GM21723 (cell line): ENCODE measurements at regions not wholly inside any gene's neighbourhood (a gene's known extent, or its start where the extent isn't known, plus 50 kb on each side); places are given as distances from the start of the nearest gene placed in this dataset.

ENCODE experiments used
- ATAC-seq: cut with Tn5 transposase; IDR thresholded peaks from one replicate; pipeline ENCODE4 v1.9.1; 2021; ENCODE audit warnings: mild to moderate bottlenecking, moderate library complexity; ENCODE audit not compliant: unreplicated experiment

DNA sequence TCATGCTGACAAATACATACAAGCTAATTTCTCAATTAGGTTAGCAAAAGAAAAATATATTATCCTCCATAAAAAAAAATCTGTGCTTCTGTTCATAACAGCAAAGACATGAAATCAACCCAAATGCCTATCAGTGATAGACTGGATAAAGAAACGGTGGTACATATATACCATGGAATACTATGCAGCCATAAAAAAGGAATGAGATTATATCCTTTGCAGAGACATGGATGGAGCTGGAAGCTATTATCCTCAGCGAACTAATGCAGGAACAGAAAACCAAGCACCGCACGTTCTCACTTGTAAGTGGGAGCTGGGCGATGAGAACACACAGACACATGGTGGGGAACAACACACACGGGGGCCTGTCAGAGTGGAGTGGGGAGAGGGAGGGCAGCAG lies 84.0 kb upstream of the PALMD start:
- ATAC-seq = no peak

DNA sequence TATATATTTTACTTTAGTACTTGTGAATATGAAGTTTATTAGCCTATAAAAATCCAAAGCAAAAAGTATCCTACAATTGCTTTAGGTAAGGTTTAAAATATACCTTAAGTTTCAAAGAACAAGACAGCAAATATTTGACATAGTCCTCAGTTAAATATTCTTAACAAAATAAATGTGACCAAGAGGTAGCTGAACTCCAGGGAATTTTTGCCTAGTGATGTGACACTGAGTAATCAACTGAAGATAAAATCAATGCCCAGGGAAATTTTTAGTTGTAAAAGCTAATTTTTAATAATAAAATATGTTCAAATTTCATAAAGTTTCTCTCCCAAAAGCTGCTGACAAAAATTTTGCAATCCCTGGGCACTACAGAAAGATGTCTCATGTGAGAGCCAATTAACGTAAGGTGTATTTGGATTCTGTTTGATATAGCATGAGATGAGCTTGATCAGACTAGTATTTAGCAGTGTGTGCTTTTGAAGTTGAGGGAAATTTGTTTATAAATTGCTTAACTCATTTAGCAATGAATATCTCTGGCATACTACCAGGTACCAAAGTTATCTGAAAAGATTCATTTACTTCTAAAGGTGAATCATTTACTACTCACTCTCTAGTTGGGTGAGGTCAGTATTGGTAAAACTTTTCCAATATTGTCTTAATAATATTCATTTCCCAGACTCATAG lies 80.2 kb upstream of the PALMD start:
- ATAC-seq = no peak

DNA sequence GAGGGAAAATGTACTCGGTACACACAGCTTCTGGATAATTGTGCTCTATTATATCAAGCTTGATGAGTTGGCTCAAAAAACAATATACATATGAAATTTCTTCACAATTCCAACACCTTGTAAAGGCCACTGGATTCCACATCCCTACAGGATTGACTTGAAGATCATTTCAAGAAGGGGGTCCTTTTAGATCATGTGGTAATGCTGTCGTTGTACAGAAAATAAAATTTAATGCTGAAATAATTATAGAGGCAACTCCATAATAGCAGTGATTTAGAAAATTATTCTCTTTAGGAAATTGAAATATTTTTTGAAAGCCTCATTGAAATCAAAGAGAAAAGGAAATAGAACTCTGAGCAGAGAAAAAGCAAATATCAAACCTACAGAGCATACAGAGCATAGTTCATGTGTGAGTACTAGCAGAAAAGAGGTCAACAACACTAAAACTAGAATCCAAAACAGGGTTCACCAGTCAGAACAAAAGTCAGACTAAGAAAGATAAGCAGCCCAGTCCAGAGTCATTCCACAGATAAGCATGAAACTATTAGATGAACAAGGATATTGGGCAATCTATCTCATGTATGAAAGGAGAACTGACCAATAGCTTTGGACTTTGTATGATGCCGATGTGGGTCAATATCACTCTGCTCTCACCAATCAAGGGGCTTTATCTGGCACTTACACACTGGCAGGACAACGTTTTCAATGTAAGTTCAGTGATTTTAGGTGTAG lies 79.5 kb upstream of the PALMD start:
- ATAC-seq = no peak

DNA sequence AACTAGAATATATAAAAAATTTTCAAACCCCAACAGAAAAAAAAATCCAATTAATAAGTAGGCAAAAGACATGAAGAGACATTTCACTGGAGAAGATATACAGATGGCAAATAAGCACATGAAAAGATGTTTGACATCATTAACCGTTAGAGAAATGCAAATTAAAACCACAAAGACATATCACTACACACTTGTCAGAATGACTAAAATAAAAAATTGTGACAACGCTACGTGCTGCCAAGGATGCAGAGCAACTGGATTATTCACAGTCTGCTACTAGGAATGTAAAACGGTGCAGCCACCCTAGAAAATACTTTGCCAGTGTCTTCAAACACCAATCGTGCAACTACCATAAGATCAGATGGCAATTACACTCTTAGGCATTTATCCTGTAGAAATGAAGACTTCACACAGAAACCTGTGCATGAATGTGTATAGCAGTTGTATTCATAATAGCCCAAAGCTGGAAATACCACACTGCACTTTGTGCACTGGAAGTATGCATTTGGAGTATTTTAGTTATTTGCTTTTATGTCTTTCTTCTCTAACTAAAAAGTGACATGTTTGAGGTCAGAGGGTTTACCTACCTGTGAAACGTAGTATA lies 75.3 kb upstream of the PALMD start:
- ATAC-seq = no peak

DNA sequence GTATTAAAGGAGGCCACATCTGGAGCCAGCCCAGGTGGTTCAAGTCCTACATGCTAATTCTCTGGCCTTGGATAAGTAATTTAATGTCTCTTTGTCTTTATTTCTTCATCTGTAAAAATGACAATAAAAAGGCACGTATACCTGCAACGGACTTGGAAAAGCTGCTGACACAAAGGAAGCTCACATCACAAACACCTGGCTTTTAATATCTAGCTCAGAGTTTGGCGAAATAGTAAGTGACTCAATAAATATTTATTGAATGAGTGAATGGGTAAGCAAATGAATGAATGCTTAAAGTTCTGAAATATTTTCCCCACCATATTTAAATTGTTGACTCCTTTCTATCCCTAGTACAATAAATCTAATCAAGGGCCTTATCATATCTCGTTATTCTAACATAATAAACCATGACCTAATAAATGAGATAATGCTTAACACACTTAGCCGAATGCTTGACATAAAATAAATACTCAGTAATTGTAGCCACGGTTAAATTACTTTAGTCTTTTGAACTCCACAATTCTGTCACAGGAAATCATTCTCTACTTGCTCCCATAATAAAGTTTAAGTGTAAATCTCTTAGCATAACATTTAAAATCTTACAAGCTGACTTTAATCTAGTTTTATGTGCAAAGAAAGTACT lies 74.7 kb upstream of the PALMD start:
- ATAC-seq = no peak

DNA sequence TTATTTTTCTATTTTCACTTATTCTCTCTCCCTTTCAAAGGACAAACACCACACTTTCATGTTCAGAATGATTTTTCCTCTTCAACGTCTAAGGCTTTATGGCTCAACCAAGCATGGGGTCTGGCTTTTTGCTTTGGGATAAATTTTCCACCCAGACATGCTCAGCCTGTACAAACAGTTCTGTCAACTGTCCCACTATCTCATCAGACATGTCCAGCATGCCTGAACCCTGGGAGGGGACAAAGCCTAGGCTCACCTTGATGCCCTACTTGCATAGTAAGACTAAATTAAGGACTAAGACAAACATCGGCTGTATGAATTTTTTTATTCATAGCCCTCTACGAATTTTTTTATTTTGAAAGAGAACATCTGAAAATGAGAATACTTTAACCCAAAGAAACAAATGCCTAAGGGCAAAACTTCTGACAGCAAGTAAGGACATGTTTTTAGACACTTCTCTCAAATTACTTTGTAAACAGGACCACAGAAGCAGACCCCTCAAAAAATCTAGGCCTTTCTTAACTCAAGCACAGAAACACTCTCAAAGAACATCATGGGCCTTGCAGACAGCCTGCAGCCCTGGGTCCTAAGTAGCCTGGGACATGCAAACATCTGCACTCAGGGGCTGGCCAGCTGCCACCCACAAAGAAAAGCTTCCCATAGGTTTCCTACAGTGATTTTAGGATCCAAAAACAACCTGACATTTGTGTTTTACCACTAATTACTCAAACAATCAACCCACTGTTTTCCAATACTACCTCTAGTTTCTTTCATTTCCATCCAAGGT lies 72.3 kb upstream of the PALMD start:
- no peak for ATAC-seq

DNA sequence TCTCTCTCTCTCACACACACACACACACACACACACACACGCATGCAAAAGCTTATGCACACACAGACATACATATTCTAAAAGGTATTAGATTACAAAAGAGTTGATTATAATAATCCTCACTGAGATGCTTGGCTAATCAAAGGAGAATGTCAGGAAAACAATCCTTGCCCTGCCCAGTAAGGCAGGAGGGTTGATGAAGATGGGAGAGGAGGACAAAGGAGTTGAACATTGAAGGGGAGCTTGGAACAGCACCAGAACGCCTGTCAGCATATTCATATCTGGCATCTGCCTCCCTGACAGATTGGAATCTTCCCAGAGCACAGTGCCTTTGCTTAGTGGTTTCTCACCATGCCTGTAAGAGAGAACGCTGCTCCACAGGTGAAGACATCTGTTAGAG lies 68.6 kb upstream of the PALMD start:
- no peak for ATAC-seq

DNA sequence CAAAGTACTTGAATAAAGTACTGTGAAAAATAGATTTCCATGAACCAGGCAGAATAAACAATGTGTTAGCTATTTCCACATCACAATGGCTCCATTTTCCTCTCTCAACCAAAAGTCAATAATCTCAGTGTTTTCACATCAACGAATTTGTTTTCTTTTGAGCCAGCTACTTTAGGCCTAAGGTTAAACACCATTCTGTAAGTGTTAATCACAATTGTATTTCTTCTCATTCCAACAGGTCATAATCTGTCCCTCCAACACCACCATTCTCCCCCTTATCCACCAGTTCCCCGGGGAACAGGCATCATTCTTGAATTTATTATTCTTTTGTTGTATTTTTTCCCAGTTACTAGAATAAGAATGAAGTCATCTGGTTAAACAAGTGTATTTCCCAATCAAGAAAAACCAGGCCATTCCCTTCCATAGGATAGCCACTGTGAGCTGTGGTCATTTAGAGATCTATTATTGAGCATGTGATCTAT lies 66.2 kb upstream of the PALMD start:
- ATAC-seq = no peak

DNA sequence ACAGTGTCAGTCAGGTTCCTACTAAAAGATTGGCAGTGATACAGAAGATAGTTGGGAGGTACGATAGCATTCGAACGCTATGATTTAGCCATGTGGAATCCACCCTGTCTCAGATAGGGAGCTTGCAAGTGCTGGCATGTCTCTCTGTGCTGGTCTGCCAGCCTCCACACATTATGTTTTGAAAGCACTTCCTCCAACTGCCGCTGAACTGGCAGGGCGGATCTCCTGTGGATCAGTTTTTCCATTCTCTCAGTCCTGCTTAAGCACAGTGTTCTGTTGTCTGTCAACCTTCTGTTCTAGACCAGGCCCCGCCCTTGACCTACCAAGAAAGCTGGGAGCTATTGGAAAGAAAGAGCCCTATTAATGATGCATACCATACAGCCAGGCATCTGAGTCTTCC lies 65.5 kb upstream of the PALMD start:
- no peak for ATAC-seq

DNA sequence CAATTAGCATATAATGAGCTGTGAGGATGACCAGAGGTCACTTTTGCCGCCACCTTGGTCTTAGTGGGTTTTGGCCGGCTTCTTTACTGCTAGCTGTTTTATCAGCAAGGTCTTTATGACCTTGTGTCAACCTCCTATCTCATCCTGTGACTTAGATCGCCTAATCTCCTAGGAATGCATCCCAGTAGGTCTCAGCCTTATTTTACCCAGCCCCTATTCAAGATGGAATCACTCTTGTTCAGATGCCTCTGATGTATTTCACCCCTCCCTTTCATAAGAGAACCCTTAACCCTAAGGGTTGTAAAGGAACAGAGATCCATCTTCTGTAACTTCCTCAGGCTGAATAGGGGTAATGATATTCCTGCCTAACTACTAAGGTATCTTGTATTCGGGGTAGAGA lies 58.9 kb upstream of the PALMD start:
- no peak for ATAC-seq

DNA sequence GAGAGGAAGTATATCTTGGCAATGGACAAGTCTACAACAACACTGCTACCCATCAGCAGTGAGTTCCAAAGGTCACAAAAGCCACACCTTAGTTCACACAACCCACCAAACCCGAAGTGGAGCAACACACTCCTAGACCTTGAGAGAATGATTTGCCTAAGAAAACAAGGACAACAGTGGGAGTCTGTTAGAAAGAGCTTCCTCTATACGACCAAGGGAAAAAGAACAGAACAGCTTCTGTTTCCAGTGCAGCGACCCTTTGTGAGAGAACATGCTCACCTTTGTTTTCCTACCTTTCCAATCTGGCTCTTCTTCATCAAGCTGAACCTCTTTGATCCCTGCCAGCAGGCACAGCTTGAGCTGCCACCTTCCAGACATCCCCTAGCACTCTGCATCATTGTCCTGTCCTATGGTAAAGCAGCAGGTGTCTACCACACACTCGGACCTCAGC lies 56.7 kb upstream of the PALMD start:
- ATAC-seq = no peak

DNA sequence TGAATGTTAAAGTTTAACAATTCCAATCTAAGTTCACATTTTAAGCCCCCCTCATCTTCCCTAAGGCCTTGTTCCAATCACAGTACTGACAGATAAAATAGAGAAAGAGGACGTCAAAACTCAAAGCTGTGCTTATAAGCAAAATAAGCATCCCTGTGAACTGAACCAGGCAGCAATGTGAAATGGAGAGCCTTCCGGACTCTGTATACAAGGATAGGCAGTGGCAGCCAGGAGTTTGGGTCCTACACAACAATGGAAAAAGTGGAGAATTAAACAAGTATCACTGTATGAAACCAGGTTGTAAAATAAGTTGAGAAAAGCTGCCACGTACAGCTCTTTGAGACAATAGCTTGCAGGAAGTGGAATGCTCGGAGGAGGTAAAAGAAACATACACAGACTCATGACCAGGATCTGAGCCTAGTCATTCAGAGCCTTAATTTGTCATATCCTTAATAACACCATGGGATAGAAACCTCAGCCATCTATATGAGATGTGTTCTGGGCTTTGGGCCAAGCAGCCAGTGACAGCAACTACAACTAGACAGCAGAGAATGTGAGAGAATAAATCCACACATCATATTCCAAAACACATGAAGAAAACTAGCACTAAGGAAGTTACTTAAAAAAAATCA lies 55.2 kb upstream of the PALMD start:
- no peak for ATAC-seq

DNA sequence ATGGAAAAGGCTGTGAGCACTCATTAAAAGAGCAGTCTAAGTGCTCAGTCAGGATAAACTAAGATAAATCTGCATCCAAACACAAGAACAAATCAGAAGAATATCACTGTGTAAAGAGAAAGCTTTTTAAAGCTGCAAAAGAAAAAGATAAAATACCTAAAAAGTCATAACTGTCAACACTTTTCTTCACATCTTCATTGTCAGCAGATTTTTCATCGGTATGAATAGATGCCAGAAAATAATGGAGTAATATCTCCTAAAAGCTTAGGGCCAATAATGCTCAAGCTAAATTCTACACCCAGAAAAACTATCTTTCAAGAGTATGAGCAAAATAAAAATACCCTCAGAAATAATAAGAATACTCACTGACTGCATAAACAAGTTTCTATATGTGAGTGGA lies 54.0 kb upstream of the PALMD start:
- no peak for ATAC-seq

DNA sequence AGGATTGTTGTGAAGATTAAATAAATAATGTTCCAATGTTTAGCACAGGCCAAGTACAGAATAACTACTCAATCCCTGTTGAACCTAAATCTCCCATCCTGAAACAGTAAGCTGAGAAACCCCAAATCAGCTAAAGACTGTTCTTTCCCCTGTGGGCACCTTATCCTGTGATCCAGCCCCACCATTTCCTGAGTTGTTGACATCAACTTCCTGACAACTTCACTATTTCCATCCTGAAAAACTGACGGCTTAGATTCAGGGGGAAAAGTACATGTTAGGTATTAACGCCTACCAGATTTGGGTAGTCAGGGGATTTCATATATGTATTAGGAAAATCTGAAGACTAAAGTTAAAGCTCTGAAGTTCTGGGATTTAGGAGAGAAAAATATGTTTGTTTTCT lies 51.7 kb upstream of the PALMD start:
- no peak for ATAC-seq

DNA sequence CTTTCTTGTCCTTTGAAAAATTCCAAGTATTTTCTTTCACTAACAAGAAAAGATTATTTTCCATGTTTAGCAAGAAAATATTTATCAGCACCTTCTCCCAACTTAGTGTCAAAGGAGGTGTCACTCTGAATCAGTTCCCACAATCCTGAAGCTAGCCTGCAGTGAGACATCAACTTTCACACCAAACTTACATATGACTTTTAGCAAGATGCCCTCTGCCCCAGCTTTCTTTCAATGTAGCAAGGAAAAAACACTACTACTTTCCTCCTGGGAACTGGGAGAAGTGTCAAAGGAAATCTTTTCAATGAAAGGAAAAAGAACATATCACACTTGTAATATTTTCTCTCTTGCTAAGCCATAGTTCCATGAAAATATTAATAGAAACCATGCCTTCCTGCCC lies 50.9 kb upstream of the PALMD start:
- no peak for ATAC-seq

DNA sequence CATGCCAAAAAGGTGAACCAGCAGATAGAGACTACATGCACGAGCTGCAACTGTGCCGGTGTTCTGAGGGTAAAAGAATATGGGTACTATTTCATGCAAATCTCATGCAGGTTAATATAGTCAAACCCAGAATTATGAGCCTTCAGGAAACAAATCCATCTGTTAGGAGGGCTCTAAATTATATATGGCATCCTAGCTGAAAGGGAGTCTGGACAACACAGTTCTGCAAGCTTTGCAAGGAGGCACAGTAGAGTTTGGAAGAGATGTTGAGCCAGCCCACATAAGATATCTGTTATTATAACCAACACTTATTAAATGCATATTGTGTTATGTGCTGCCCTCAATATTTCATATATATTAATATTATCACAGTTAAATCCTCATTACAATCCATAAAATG lies 50.5 kb upstream of the PALMD start:
- no peak for ATAC-seq
